NOMO-1 treated with DMSO at 0.1 percent for 48 hours (cell line): ENCODE measurements at regions not wholly inside any gene's neighbourhood (a gene's known extent, or its start where the extent isn't known, plus 50 kb on each side); places are given as distances from the start of the nearest gene placed in this dataset.
"Not testable (repeated sequence)": the region's sequence is repeated elsewhere in the genome, so short reads cannot be mapped to it uniquely, and the experiment has no call there.

Experiments
- DNase-seq: peaks from one replicate; lab custom pipeline; 2025; ENCODE audit not compliant: unreplicated experiment; lab: John Stamatoyannopoulos, UW

- peak; percentile 18 for DNase-seq
Observed at GRCh38 chr7:19305698-19306097, 160.5 kb upstream of the FERD3L start.

GRCh38 chr7:19304086-19304485 is 158.9 kb upstream of the FERD3L start:
- DNase-seq, result no peak

DNA sequence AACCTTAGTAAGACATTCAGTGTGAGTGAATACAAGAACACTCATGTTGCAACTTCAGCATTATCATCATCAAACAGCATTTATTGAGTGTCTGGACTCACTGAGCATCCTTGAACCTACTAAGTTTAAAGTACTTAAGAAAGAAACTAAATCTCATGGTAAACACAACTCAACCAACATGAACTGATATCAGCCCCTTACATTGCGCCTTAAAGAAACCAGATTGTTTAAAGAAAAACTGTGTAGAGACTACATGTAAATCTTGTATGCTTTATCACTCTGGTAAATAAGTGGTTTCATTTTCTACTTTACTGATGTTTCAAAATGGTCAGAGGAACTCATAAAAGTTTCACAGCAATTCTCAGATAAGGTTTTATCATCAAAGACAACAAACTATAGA is 157.5 kb upstream of the FERD3L start:
- DNase-seq, result no peak

DNA sequence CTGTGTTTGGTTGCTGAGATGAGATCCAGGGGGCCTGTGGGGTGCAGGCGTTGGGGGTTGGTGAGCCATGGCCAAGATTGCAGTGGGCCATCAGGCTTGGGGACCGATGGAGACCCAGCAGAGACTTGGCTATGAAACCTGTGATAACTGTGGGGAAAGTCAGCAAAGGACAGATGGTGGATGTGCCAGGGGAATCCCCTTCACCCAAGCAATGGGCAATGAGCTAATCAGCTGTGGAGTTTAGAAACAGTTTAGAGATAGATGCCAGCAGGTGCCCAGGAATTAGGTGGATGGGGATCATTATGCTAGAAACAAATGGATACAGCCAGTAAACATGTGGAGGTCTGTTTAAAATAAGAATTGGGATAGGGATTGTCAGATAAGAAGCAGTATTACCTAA is 151.4 kb upstream of the FERD3L start:
- DNase-seq, result no peak

DNA sequence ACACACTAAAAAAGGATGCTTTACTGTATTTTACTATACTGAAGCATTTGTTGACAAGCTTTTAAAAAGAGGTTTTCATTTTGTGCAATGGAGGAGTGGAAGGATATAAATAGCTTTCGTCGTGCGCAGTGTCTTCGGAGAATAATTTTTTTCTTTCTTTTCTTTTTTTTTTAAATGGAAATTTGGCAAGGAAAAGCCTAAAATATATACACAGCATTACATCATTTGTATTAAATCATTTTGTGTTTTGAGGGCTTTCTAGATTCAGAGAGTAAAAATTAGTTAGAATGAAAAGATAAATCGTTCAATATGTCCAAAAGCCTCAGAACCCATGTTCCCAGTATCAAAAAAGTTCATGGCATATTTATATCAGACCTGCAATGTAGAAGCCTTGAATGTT is 150.2 kb upstream of the FERD3L start:
- no peak for DNase-seq

GRCh38 chr7:19294619-19295018 is 149.4 kb upstream of the FERD3L start:
- DNase-seq, result no peak

DNA sequence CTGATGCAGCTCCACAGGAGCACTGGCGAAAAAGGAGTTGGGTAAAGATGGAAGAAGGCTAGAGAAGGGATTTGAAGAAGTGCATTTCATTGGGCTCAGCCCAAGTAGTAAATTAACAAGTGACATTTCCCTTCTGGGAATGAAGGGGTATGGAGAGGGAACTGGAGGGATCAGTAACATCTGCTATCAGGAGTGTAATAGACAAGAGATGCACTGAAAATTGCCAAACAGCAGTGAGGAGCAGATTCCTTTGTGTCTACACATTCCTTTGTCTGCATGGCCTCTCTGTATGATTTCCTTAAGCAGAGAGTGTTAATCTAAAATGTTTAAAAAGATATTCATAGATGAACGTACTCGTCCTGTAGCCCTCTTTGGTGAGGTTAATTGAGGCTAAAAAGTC is 148.2 kb upstream of the FERD3L start:
- DNase-seq, result no peak

DNA sequence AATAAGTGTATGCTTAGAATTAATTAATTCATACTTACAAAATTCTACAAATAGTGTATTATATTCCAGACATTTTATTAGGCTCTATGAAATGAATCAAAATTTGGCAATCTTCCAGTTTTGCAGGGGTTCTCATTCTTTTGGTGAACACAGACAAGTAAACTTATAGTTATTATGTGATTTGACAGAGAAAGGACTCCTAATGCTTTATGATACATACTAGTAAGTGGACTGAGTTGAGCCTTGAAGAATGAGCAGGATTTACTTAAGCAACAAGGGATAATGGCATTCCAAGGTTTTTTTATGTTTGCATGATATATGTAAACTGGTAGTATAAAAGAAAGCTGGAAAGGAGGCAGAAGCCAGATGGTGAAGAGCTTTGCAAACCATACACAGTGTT is 145.7 kb upstream of the FERD3L start:
- DNase-seq, result no peak

DNA sequence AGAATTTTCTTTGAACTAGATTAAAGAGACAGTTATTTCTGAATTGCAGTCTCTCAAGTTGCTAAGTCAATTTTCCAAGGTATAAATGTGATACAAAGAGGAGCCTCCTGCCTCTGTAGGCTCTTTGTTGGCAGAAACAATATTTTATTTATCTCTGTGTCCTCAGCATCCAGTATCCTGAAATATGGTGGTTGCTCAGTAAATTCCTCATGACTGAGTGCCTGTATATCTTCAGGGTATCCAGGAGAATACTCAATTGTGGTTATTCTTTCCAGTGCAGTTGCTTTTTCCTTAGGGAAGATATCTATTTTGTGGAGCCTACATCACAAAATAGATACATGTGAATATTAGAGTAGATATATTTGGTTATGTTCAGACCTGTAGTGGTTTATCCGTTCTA is 144.8 kb upstream of the FERD3L start:
- DNase-seq, result no peak

- no peak for DNase-seq
Observed at GRCh38 chr7:19284596-19285300, 139.5 kb upstream of the FERD3L start.

- no peak for DNase-seq
Observed at GRCh38 chr7:19284136-19284535, 138.9 kb upstream of the FERD3L start.

- DNase-seq, result peak; percentile 12
Observed at GRCh38 chr7:19275000-19275399, 129.8 kb upstream of the FERD3L start.

- DNase-seq, result not testable (repeated sequence)
Observed at GRCh38 chr7:19272329-19272728, 127.1 kb upstream of the FERD3L start.

DNA sequence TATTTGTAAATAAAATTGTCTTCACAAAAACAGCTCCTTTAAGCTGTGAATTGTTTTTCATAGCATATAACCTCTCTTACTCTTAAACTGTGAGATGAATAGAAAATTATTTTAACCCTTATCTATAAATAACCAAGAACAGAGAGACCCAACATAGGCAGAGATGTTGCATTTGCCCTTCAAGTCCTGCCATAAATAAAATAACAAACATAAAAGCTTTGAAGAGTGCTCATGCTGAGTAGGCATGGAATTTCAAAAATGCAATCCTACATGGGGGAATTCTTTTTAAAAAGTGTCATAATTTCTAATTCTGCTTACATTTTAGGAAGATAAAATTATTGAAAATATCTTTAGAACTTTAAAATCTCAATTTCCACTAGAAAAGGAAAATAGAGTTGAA is 124.1 kb upstream of the FERD3L start:
- DNase-seq, result no peak

DNA sequence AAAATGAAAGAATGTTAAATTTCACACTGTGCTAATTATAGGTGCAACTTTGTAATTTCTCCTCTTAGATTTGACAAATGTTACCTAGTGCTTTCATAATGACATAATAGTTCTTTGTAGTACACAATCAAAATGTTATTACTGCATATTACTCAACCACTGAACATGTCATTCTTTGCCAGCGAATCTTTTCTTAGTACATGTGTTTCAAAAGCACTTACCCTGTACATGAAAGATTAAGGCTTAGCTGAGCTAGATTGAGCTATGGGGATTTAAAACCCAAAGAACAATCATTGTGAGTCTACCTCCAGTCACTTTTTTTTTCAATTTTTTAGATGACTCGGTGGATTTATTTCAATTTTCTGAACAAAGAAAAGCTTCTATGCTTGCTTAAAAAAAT is 123.5 kb upstream of the FERD3L start:
- no peak for DNase-seq

DNA sequence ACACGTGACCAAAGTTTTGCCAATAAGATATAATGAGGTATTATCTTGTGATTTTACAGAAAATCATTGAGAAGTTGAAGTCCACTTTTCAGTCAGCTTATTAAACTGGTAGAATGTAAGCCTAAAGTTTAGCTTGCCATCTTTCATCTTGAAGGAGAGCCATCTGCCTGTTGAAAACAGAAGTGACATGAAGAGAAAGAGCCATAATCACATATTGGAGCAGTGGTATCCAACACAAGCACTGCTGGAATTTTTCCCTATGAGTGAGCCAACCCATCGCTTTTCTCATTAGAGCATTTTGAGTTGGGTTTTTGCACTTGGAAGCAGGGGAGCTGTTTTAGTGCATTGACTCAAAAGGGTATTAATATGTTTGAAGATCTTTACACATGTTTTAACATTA is 117.6 kb upstream of the FERD3L start:
- no peak for DNase-seq

- DNase-seq, result no peak
Observed at GRCh38 chr7:19249281-19249680, 104.1 kb upstream of the FERD3L start.

DNA sequence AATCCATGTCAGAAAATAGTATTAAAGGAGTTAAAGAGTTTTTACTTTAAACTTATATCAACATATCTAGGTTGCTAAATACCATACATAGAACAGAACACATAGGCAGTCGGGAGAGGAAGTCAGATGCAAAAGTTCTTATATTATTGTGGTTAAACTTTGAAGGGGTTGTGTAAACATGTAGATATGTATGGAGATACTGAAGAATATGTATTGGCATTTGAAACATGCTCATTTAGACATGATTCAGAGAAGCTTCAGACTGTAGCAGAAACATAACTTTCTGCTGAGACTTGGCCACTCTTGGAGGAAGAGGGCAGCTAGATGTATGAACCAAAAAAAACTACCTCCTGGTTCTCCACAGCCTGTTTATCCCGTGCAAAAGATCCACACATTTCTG is 103.5 kb upstream of the FERD3L start:
- DNase-seq, result no peak

DNA sequence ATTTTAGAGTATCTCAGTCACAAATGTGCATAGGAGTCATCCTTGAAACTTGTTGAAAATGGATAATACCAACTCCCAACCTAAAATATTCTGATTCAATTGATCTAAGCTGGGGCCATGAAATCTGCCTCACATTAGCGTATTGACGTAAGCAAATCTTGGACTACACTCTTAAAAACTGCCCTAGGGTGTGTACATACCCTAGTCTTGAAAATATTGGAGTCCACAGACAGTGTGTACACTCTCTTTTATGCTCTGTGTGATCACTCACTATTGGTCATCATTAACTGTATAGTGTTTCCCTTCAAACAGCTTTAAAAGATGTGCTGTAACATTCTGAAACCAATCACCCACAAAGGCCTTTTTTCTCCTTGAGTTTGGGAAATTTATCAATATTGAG is 102.9 kb upstream of the FERD3L start:
- DNase-seq, result no peak

GRCh38 chr7:19247017-19247416 is 101.8 kb upstream of the FERD3L start:
- no peak for DNase-seq

- no peak for DNase-seq
Observed at GRCh38 chr7:19242246-19242645, 97.0 kb upstream of the FERD3L start.

- no peak for DNase-seq
Observed at GRCh38 chr7:19239951-19240350, 94.7 kb upstream of the FERD3L start.

DNA sequence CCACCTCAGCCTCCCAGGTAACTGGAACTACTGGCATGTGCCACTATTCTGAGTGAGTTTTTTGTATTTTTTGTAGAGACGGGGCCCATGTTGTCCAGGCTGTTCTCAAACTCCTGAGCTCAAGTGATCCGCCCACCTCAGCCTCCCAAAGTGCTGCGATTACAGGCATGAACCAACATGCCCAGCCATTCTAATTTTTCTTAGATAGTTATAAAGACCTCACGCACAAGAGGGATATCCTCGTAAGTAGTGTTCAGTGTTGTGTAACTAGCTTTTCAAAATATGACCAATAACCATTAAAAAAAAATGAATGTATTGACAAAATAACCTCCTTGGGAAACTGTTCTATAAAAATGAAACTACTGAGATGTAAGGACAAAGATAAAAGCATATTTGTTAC is 90.5 kb upstream of the FERD3L start:
- no peak for DNase-seq

DNA sequence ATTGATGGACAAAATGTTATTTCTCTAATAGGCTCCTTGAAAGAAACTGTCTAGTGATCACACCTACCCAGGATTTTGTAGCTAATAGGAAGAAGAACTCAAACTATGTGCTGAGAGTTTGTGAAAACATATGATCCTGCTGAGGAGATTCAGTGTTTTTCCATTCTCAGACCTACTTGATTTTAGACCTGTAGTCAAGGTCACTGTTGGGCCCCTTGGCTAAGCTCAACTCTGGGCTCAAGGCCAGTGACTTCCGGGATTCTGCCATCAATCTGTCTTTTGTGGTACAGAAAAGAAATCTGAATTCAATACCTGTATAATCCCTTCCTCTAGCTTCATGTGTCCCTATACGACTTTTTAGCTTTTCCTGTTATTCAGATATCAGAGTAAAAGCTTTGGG is 79.7 kb upstream of the FERD3L start:
- no peak for DNase-seq
